ENCODE measurements at regions not wholly inside any gene's neighbourhood (a gene's known extent, or its start where the extent isn't known, plus 50 kb on each side); places are given as distances from the start of the nearest gene placed in this dataset.

- no peak overlapping the region for H3K4ac ChIP-seq (ENCODE audit: low read depth, low read length)
- 0 out of 7 replicates have a peak overlapping the region, but pooled peaks of 1 of the 3 experiments have one; percentile 29 for H3K27ac Mint-ChIP-seq
- no CpG with 5 or more reads among the region's 6 CpGs for WGBS (ENCODE audit: extremely low coverage, insufficient read length, low lambda C conversion rate)
Observed at GRCh38 chr6:138655828-138656227, 117.7 kb upstream of the CCDC28A start.

More at GRCh38 chr6:138655828-138656227, 117.7 kb upstream of the CCDC28A start:
- DNase-seq = no peak
- Mint-ChIP-seq H3K36me3 (ENCODE audit: insufficient read depth in 1 of 3, low read depth in 3 of 3) (no peaks in the 10 kb centered on the region), H3K27me3 (ENCODE audit: low read depth) (no peaks in the 10 kb centered on the region), H3K4me1 (peaks cover 20 to 23% of the 10 kb centered on the region in 2 experiments), H3K4me3 (no peak overlapping the region), H3K9me3 (no peaks in the 10 kb centered on the region)
- Histone ChIP-seq H3K4me1 (ENCODE audit: insufficient read depth, low read length) (no peaks in the 10 kb centered on the region), H2AFZ (ENCODE audit: low read length) (no peak overlapping the region), H3T11ph (ENCODE audit: low read length) (no peak overlapping the region), H3K56ac (ENCODE audit: insufficient read length, low read depth, low read length) (no peak overlapping the region), H3K23me2 (ENCODE audit: insufficient read length, low read depth, low read length, poor library complexity, severe bottlenecking) (no peaks in the 10 kb centered on the region), H3K79me1 (ENCODE audit: insufficient read depth, low read depth, low read length, poor library complexity, severe bottlenecking) (peaks cover 2% of the 10 kb centered on the region), H2BK20ac (ENCODE audit: low read depth, low read length, poor library complexity, severe bottlenecking) (no peak overlapping the region), H4K91ac (ENCODE audit: insufficient read length, low read depth, low read length) (no peak overlapping the region), H3K14ac (ENCODE audit: insufficient read depth, low read length) (no peak overlapping the region), H4K20me1 (ENCODE audit: control insufficient read depth, insufficient read depth, insufficient read length) (no peaks in the 10 kb centered on the region), H3K4me2 (ENCODE audit: insufficient read depth, insufficient read length, low read length) (no peak overlapping the region), H4K8ac (replicated peaks; ENCODE audit: insufficient read length, low read depth, low read length) (no peak overlapping the region), H3K27me3 (ENCODE audit: insufficient read depth, low read length) (no peaks in the 10 kb centered on the region), H3K27ac (ENCODE audit: insufficient read length, low read depth, low read length) (no peak overlapping the region), H3K18ac (ENCODE audit: insufficient read length, low read depth, low read length) (no peak overlapping the region), H4K5ac (ENCODE audit: insufficient read length, low read depth, low read length) (no peak overlapping the region), H3K9ac (ENCODE audit: extremely low read depth, insufficient read length, low read length) (no peak overlapping the region), H2BK120ac (ENCODE audit: low read depth, low read length, poor library complexity, severe bottlenecking) (no peak overlapping the region), H3K79me2 (ENCODE audit: insufficient read depth, low read length) (no peaks in the 10 kb centered on the region; the same call in 1 of the 2 replicates), H3K23ac (ENCODE audit: insufficient read length, low read depth, low read length) (no peak overlapping the region), H3K9me3 (ENCODE audit: control insufficient read depth, low read depth, low read length) (no peaks in the 10 kb centered on the region), H2AK5ac (ENCODE audit: insufficient read length, low read length) (no peak overlapping the region), H2BK12ac (ENCODE audit: insufficient read length, low read depth, low read length) (no peak overlapping the region), H2BK15ac (ENCODE audit: low read depth, low read length) (no peak overlapping the region), H2BK5ac (ENCODE audit: insufficient read length, low read length) (no peak overlapping the region)
- TF ChIP-seq, protein P1, sequence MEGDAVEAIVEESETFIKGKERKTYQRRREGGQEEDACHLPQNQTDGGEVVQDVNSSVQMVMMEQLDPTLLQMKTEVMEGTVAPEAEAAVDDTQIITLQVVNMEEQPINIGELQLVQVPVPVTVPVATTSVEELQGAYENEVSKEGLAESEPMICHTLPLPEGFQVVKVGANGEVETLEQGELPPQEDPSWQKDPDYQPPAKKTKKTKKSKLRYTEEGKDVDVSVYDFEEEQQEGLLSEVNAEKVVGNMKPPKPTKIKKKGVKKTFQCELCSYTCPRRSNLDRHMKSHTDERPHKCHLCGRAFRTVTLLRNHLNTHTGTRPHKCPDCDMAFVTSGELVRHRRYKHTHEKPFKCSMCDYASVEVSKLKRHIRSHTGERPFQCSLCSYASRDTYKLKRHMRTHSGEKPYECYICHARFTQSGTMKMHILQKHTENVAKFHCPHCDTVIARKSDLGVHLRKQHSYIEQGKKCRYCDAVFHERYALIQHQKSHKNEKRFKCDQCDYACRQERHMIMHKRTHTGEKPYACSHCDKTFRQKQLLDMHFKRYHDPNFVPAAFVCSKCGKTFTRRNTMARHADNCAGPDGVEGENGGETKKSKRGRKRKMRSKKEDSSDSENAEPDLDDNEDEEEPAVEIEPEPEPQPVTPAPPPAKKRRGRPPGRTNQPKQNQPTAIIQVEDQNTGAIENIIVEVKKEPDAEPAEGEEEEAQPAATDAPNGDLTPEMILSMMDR (conservative IDR thresholded peaks at IDR 0.05) = no peak
